CD4-positive, alpha-beta memory T cell (primary cell): ENCODE measurements at regions not wholly inside any gene's neighbourhood (a gene's known extent, or its start where the extent isn't known, plus 50 kb on each side); places are given as distances from the start of the nearest gene placed in this dataset.

Experiments
- CTCF ChIA-PET: fragments of 350-600 bp; sonication (Branson Sonifier 250); formaldehyde crosslinking; loops from one replicate; lab custom pipeline; 2021; ENCODE audit warnings: inconsistent platforms; ENCODE audit not compliant: partially characterized antibody; lab: Charles Lee
- POLR2A ChIA-PET: fragments of 350-600 bp; sonication (Branson Sonifier 250); formaldehyde crosslinking; loops from one replicate; lab custom pipeline; 2021; ENCODE audit not compliant: partially characterized antibody; lab: Charles Lee
- DNase-seq, 5 donors: peaks; one replicate each; pipeline versions ENCODE4 v3.0.0 to v3.0.0-alpha.2; 2020 to 2022; ENCODE audit warnings: mixed read lengths in 1 of 5
- H3K27ac ChIP-seq: one replicate; pipeline ENCODE4 v1.7.0; 2013; ENCODE audit warnings: low read depth, low read length
- H3K27me3 ChIP-seq: 2 replicates; pipeline ENCODE4 v1.7.0; 2013; ENCODE audit warnings: mild to moderate bottlenecking, low read length, moderate library complexity; ENCODE audit not compliant: insufficient read depth
- H3K36me3 ChIP-seq: 2 replicates; pipeline ENCODE4 v1.7.0; 2013; ENCODE audit warnings: mild to moderate bottlenecking, low read length, moderate library complexity; ENCODE audit not compliant: insufficient read depth
- H3K4me1 ChIP-seq: 2 replicates; pipeline ENCODE4 v1.7.0; 2013; ENCODE audit warnings: mild to moderate bottlenecking, low read length, moderate library complexity; ENCODE audit not compliant: insufficient read depth
- H3K4me3 ChIP-seq, 2 donors: one replicate each; pipeline ENCODE4 v1.7.0; 2013; ENCODE audit warnings: low read length in 2 of 2, mild to moderate bottlenecking in 1 of 2
- H3K9me3 ChIP-seq, 2 donors: one replicate each; pipeline ENCODE4 v1.7.0; 2013; ENCODE audit warnings: low read length in 2 of 2, control low read depth in 1 of 2; ENCODE audit not compliant: control insufficient read depth in 1 of 2
- H3K27ac Mint-ChIP-seq, 7 donors: one replicate each; pipeline ENCODE4 v1.8.0; 2020 to 2021; ENCODE audit warnings: mixed read lengths in 7 of 7, mild to moderate bottlenecking in 6 of 7, inconsistent platforms in 3 of 7, moderate library complexity in 3 of 7
- H3K27me3 Mint-ChIP-seq, 2 donors: one replicate each; pipeline ENCODE4 v1.8.0; 2020 to 2021; ENCODE audit warnings: mixed read lengths in 2 of 2
- H3K36me3 Mint-ChIP-seq, 2 donors: one replicate each; pipeline ENCODE4 v1.8.0; 2020 to 2021; ENCODE audit warnings: mixed read lengths in 2 of 2, inconsistent platforms in 1 of 2, mild to moderate bottlenecking in 1 of 2
- H3K4me1 Mint-ChIP-seq, 4 donors: one replicate each; pipeline ENCODE4 v1.8.0; 2020 to 2021; ENCODE audit warnings: mixed read lengths in 4 of 4, mild to moderate bottlenecking in 1 of 4
- H3K4me3 Mint-ChIP-seq, 8 donors: one replicate each; pipeline ENCODE4 v1.8.0; 2020 to 2021; ENCODE audit warnings: mixed read lengths in 8 of 8, mild to moderate bottlenecking in 7 of 8, moderate library complexity in 6 of 8, inconsistent platforms in 3 of 8
- H3K9me3 Mint-ChIP-seq, 8 donors: one replicate each; pipeline ENCODE4 v1.8.0; 2020 to 2021; ENCODE audit warnings: mixed read lengths in 8 of 8, mild to moderate bottlenecking in 5 of 8, inconsistent platforms in 3 of 8, moderate library complexity in 1 of 8
- intact Hi-C: fragments of 100-400 bp; cut with micrococcal nuclease; formaldehyde crosslinking; loops from one replicate; pipeline ENCODE4 v1.15.1; 2023

DNA sequence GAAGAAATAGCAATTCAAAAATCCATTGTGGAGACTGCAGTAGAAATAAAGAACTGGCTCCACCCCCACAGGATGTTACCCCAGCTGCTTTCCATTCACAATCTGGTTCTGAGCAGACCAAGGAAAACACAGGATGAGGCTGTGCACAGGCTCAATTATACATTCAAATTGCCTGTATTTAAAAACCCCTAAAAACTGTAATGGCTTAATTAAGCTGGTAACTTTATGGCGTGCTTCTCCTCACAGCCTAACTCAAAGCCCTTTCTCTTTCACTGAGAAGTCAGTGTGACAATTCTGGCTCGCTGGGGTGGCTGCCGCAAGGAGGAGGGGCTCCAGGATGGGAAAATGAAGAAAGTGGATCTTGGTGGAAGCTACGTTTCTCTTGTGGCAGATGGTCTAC is 1191.1 kb downstream of the SORCS1 start:
- H3K9me3 ChIP-seq, result no peaks in the 10 kb centered on the region
- no peak overlapping the region for H3K4me3 Mint-ChIP-seq
- POLR2A ChIA-PET, result no interaction called here
- CTCF ChIA-PET, result no interaction called here
- no peaks in the 10 kb centered on the region for H3K36me3 ChIP-seq
- H3K27ac Mint-ChIP-seq, result no peak overlapping the region
- no peaks in the 10 kb centered on the region for H3K4me1 ChIP-seq
- intact Hi-C loops, result no loop called here
- peaks cover 0 to 8% (median 0%) of the 10 kb centered on the region in 8 donors for H3K9me3 Mint-ChIP-seq
- H3K36me3 Mint-ChIP-seq, result no peaks in the 10 kb centered on the region
- no peak overlapping the region for H3K27ac ChIP-seq
- no peak overlapping the region for H3K4me3 ChIP-seq
- H3K27me3 Mint-ChIP-seq, result no peaks in the 10 kb centered on the region
- no peak for DNase-seq
- peaks cover 0 to 1% (median 0%) of the 10 kb centered on the region in 4 donors for H3K4me1 Mint-ChIP-seq
- H3K27me3 ChIP-seq, result no peaks in the 10 kb centered on the region

DNA sequence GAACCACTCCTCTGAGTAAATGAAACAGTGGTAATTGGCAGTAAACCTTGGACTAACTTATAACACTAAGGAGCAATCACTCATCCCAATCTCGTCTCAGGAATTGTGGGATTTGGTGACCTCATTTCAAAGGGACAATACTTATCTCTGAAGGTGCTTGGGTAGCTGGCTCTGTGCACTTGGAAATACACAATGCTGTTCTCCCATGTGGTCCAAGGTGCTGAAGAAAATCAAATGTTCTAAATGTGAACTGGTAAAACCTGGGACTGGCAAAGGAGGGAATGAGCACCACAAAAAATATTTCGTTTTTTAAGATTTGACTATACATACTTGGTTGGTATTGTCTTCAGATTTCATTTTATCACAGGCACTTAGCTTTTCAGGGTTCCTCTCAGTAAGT is 1193.0 kb downstream of the SORCS1 start:
- POLR2A ChIA-PET, result no interaction called here
- Histone ChIP-seq H3K9me3 (no peaks in the 10 kb centered on the region), H3K4me1 (no peaks in the 10 kb centered on the region), H3K27ac (no peak overlapping the region), H3K4me3 (no peak overlapping the region), H3K36me3 (no peaks in the 10 kb centered on the region), H3K27me3 (no peaks in the 10 kb centered on the region)
- intact Hi-C loops, result no loop called here
- CTCF ChIA-PET, result no interaction called here
- Mint-ChIP-seq H3K27ac (no peak overlapping the region), H3K4me1 (peaks cover 0 to 1% (median 0%) of the 10 kb centered on the region in 4 donors), H3K36me3 (no peaks in the 10 kb centered on the region), H3K9me3 (peaks cover 0 to 8% (median 1%) of the 10 kb centered on the region in 8 donors), H3K27me3 (no peaks in the 10 kb centered on the region), H3K4me3 (no peak overlapping the region)
- no peak for DNase-seq

DNA sequence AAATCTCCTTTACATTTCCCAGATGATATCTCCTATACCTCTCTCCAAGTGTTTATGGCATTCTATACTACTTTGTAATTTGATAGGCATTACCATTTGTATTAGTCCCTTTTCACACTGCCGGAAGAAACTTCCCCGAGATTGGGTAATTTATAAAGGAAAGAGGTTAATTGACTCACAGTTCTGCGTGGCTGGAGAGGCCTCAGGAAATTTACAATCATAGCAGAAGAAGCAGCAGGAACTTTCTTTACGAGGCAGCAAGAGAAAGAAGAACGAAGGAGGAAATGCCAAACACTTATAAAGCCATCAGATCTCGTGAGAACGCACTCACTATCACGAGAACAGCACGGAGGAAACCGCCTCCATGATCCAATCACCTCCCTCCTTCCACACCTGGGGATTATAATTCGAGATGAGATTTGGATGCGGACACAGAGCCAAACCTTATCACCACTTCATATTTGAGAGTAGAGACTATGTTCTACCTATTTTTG is 1194.6 kb downstream of the SORCS1 start:
- no peaks in the 10 kb centered on the region for H3K4me1 ChIP-seq
- H3K36me3 ChIP-seq, result no peaks in the 10 kb centered on the region
- H3K36me3 Mint-ChIP-seq, result no peaks in the 10 kb centered on the region
- no peak overlapping the region for H3K27ac ChIP-seq
- intact Hi-C loops, result no loop called here
- ChIA-PET POLR2A (no interaction called here), CTCF (no interaction called here)
- no peaks in the 10 kb centered on the region for H3K4me1 Mint-ChIP-seq
- no peak overlapping the region for H3K4me3 ChIP-seq
- no peaks in the 10 kb centered on the region for H3K27me3 Mint-ChIP-seq
- H3K9me3 Mint-ChIP-seq, result peaks cover 0 to 14% (median 3%) of the 10 kb centered on the region in 8 donors
- no peaks in the 10 kb centered on the region for H3K9me3 ChIP-seq
- no peak overlapping the region for H3K4me3 Mint-ChIP-seq
- no peaks in the 10 kb centered on the region for H3K27me3 ChIP-seq
- no peak for DNase-seq
- no peak overlapping the region for H3K27ac Mint-ChIP-seq

DNA sequence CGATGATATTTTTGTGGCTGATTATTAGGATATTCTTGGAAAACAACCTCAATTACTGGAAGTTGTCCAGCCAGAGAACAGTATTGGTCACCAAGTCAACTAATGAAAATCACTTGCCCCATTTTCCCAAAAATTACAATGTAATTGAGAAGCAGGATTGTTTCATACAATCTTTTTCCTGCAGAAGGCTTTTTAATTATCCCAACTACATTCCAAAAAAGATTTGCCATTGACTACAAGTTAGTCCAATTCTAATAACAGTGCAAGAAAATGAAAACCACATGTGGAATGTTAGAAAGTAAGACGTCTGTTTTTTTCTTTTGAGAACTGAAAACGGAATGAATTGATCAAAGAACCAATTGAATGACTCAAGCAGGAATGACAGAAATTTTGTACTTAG is 1195.8 kb downstream of the SORCS1 start:
- no peaks in the 10 kb centered on the region for H3K4me1 ChIP-seq
- H3K27ac ChIP-seq, result no peak overlapping the region
- no peak overlapping the region for H3K27ac Mint-ChIP-seq
- H3K27me3 Mint-ChIP-seq, result no peaks in the 10 kb centered on the region
- DNase-seq, result no peak
- H3K4me3 ChIP-seq, result no peak overlapping the region
- no peaks in the 10 kb centered on the region for H3K4me1 Mint-ChIP-seq
- H3K9me3 ChIP-seq, result no peaks in the 10 kb centered on the region
- intact Hi-C loops, result no loop called here
- CTCF ChIA-PET, result no interaction called here
- POLR2A ChIA-PET, result no interaction called here
- no peaks in the 10 kb centered on the region for H3K36me3 ChIP-seq
- H3K27me3 ChIP-seq, result no peaks in the 10 kb centered on the region
- no peak overlapping the region for H3K4me3 Mint-ChIP-seq
- H3K36me3 Mint-ChIP-seq, result no peaks in the 10 kb centered on the region
- H3K9me3 Mint-ChIP-seq, result peaks cover 0 to 14% (median 3%) of the 10 kb centered on the region in 8 donors

DNA sequence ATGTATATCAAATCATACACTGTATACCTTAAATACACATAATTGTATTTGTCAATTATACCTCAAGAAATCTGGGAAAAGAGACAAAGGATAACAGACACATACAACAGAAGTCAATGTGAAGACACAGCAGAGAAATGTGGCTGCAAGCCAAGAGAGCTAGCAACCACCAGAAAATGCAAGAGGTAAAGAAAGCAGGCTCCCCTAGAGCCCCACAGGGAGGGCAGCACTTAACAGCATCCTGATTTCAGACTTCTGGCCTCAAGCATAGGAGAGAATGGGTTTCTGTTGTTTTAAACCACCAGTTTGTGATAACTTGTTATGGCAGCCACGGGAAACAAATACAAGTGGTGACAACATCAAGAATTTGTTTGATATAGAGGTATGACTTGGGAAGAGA is 1197.2 kb downstream of the SORCS1 start:
- Mint-ChIP-seq H3K9me3 (peaks cover 0 to 14% (median 3%) of the 10 kb centered on the region in 8 donors), H3K27ac (no peak overlapping the region), H3K36me3 (no peaks in the 10 kb centered on the region), H3K4me3 (no peak overlapping the region), H3K27me3 (no peaks in the 10 kb centered on the region), H3K4me1 (no peaks in the 10 kb centered on the region)
- H3K27ac ChIP-seq, result no peak overlapping the region
- ChIA-PET CTCF (no interaction called here), POLR2A (no interaction called here)
- no peaks in the 10 kb centered on the region for H3K27me3 ChIP-seq
- no peaks in the 10 kb centered on the region for H3K9me3 ChIP-seq
- no peak overlapping the region for H3K4me3 ChIP-seq
- H3K36me3 ChIP-seq, result no peaks in the 10 kb centered on the region
- no peaks in the 10 kb centered on the region for H3K4me1 ChIP-seq
- intact Hi-C loops, result no loop called here
- no peak for DNase-seq

DNA sequence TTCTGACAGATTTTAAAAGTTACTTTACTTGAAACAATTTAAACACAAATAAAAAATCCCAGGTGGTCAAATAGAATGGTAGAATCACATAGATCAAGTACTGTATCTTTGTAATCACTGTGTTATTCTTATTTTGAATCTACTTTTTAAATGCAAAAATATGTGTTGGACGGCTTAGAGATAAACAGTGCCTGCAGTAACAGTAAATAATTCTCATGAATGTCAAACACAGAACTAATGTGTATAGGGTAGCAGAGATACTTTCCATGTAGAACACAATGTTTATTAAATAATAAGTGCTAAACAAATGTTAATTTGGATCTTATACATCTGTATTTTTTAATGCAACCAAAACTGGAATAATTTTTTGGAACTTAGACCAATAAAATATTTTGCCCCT is 1199.4 kb downstream of the SORCS1 start:
- H3K27ac ChIP-seq, result no peak overlapping the region
- CTCF ChIA-PET, result no interaction called here
- H3K27ac Mint-ChIP-seq, result no peak overlapping the region
- no peaks in the 10 kb centered on the region for H3K4me1 Mint-ChIP-seq
- POLR2A ChIA-PET, result no interaction called here
- no peaks in the 10 kb centered on the region for H3K4me1 ChIP-seq
- no peaks in the 10 kb centered on the region for H3K9me3 ChIP-seq
- no peak overlapping the region for H3K4me3 ChIP-seq
- no peaks in the 10 kb centered on the region for H3K36me3 ChIP-seq
- H3K27me3 Mint-ChIP-seq, result no peaks in the 10 kb centered on the region
- H3K36me3 Mint-ChIP-seq, result no peaks in the 10 kb centered on the region
- H3K4me3 Mint-ChIP-seq, result no peak overlapping the region
- H3K9me3 Mint-ChIP-seq, result peaks cover 0 to 16% (median 4%) of the 10 kb centered on the region in 8 donors
- intact Hi-C loops, result no loop called here
- DNase-seq, result no peak
- H3K27me3 ChIP-seq, result no peaks in the 10 kb centered on the region

DNA sequence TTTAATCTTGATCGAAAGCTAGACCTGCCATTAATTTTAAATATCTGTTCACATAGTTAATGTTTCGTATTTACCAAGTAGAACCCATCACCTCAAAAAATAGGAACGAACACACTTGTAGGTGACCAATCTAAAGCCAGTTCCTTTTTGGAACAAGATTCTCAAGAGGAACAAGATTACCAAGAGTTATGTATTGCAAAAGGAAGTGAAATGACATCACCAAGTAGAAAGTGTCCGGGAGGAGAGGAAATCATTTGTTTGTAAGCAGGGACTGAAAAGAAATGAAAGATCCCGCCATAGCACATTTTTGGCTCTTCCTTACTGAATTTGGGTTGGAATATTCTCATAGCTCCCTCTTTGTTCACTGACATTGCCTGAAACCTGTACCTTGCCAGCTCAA is 1200.5 kb downstream of the SORCS1 start:
- Mint-ChIP-seq H3K36me3 (no peaks in the 10 kb centered on the region), H3K4me3 (no peak overlapping the region), H3K9me3 (peaks cover 0 to 19% (median 4%) of the 10 kb centered on the region in 8 donors), H3K27ac (no peak overlapping the region), H3K27me3 (no peaks in the 10 kb centered on the region), H3K4me1 (no peaks in the 10 kb centered on the region)
- no peaks in the 10 kb centered on the region for H3K4me1 ChIP-seq
- H3K36me3 ChIP-seq, result no peaks in the 10 kb centered on the region
- H3K4me3 ChIP-seq, result no peak overlapping the region
- H3K9me3 ChIP-seq, result no peaks in the 10 kb centered on the region
- POLR2A ChIA-PET, result no interaction called here
- intact Hi-C loops, result no loop called here
- CTCF ChIA-PET, result no interaction called here
- H3K27ac ChIP-seq, result no peak overlapping the region
- no peaks in the 10 kb centered on the region for H3K27me3 ChIP-seq
- no peak for DNase-seq

DNA sequence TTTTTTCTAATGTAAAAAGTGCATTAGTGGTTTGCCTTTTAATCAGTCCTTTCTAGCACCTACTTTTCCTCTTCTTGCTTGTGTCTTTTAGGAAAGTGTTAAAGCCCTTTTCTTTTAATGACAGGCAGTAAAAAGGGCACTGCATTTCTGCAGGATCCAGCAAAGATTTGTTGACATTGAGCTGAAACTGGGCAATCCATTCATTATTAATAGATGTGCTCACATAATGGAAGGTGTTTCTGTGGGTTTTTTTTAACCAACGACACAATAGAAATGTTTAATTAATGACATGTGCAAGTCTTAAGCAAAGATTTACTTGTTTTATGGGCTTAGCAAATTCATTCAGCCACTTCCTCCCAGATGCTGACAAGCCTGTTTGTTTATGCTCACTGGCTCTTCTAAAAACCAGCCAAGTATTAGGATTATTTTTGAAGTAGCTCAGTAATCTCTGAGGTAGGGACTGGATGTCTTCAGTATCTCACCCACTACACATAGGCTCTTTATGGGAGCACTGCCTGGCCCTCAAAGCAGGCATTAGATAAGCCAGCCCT is 1201.1 kb downstream of the SORCS1 start:
- no peak for DNase-seq
- Mint-ChIP-seq H3K9me3 (peaks cover 0 to 19% (median 4%) of the 10 kb centered on the region in 8 donors), H3K36me3 (no peaks in the 10 kb centered on the region), H3K27me3 (no peaks in the 10 kb centered on the region), H3K4me1 (no peaks in the 10 kb centered on the region), H3K4me3 (no peak overlapping the region), H3K27ac (no peak overlapping the region)
- Histone ChIP-seq H3K27ac (no peak overlapping the region), H3K9me3 (no peaks in the 10 kb centered on the region), H3K36me3 (no peaks in the 10 kb centered on the region), H3K27me3 (no peaks in the 10 kb centered on the region), H3K4me1 (no peaks in the 10 kb centered on the region), H3K4me3 (no peak overlapping the region)
- intact Hi-C loops, result no loop called here
- CTCF ChIA-PET, result no interaction called here
- POLR2A ChIA-PET, result no interaction called here
